SHP77 treated with DMSO at 0.1 percent for 48 hours (cell line): ENCODE measurements at regions not wholly inside any gene's neighbourhood (a gene's known extent, or its start where the extent isn't known, plus 50 kb on each side); places are given as distances from the start of the nearest gene placed in this dataset.
A peak's percentile ranks its signal among the peaks of the same experiment; 100 is the strongest.
"Not testable (repeated sequence)": the region's sequence is repeated elsewhere in the genome, so short reads cannot be mapped to it uniquely, and the experiment has no call there.

Source experiments
- DNase-seq: peaks from one replicate; lab custom pipeline; 2025; lab: John Stamatoyannopoulos, UW

DNA sequence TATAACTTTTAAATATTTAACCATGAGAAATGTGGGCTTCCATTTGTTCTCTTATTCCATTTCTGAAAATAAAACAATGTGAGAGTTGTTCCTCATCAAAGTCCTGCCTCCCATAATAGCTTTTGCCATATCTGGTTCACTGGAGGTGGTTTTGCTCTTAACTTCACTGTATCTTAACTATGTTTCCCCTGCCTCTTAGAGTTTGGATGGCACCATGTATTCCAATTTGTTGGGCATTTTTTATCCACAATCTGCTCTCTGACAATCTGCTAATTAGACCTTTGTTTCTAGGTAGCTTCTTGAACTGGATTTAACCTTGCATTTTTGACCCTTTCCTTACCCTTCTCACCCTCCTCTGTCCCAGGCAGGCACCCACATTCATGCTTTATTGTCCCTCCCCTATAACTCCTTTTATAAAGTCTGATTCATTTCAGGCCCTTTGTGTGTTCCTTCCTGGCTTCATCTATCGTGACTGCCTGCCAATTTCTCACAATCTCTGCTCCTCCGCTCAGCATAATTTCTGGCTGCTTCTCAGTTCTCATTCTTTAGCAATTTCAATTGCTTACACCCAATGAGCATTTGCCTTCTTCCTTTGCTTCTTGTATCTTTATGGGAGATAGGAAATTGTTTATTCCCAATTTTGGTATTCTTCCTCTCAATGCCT lies 144.2 kb upstream of the ARHGEF26 start:
- no peak for DNase-seq

DNA sequence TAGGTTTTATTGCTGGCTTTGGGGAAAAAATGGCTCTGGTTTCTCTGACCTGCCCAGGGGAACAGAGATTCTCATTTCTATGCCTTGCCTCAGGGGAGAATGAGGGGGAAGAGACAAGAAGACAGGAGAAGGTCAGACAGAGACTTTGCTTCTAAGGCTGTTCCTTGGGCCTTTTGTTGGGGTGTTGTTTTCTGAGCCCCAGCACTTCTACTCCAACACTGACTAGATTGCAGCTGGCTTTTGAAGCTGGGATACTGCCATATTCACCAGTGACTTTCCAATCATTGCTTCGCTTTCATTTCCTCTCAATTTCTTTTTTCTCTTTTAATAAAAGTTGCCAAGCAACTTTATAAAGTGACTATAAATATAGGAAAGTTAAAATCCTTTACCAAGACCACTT lies 143.2 kb upstream of the ARHGEF26 start:
- DNase-seq: no peak

DNA sequence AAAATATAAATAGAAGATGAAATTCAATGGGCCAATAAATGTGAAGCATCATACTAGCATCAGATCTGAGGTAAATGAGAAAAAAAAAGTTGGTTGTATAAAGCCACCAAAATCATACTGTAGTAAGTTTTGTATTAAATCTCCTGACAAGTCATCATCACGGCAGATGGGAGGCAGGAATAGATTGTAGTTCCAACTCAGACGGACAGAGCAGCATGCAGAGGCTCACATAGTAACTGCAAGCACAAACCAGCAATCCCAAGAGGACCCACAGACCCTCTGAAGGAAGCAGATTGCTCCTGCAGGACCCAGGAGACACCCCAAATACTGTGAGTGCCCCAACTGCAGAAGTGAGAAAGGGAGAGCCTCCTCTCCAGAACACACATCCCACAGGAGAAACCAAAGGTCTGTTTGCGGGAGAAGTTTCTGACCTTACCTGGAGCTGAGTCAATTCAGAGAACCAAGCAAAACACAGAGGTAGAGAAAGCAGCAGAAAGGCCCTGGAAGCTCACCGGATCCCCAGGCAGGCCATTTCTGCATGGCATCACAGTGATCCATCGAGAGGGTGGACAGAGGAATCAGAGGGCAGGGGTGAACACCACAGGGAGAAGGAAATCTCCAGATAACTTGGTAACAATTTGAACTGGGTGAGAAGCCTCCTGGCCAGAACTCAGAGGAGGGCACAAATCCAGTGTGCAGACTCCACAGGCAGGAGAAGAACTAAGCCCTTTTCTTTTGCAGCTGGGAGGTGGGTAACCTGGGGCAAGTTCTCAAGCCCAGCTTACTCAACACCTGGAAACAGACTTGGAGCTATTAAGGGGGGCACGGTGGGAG lies 141.6 kb upstream of the ARHGEF26 start:
- no peak for DNase-seq

DNA sequence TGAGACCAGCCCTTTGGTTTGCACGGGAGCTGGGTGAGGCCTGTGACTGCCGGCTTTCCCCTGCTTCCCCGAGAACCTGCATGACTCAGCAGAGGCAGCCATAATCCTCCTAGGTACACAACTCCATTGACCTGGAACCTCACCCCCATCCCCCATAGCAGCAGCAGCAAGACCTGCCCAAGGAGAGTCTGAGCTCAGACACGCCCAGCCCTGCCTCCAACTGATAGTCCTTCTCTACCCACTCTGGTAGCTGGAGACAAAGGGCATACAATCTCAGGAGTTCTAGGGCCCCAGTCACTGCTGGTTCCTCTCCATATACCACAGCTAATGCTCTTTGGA lies 141.0 kb upstream of the ARHGEF26 start:
- no peak for DNase-seq

DNA sequence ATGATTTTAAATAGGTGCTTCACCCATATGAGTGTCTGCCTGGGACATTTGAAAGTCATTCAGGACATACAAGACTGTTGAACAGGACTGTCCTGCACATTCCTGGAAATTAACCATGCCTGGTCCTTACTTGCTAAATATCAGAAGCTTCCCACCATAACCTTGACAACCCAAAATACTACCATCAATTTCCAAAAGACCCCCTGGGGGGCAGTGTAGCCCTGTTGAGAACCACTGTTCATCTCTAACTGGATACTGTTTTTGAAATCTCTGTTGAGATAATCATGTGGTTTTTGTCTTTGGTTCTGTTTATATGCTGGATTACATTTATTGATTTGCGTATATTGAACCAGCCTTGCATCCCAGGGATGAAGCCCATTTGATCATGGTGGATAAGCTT lies 123.8 kb upstream of the ARHGEF26 start:
- not testable (repeated sequence) for DNase-seq

DNA sequence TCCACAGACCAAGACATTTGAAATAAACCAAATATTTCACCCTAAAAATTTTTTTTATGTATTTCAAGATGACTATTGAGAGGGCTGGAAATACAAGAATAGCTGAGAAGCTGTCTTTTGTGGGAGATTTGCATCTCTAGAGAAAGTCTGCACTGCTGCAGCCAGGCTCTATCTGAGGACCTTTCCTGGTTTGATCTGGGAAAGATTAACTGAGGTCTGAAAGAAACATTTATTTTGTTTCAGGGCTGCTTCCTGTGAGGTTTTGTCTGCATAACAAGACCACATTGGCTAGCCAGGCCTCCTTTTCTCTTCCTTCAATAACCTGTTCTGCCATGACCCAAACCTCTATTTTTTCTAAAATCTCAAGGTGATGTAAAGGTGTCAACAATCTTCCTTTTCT lies 117.5 kb upstream of the ARHGEF26 start:
- no peak for DNase-seq

DNA sequence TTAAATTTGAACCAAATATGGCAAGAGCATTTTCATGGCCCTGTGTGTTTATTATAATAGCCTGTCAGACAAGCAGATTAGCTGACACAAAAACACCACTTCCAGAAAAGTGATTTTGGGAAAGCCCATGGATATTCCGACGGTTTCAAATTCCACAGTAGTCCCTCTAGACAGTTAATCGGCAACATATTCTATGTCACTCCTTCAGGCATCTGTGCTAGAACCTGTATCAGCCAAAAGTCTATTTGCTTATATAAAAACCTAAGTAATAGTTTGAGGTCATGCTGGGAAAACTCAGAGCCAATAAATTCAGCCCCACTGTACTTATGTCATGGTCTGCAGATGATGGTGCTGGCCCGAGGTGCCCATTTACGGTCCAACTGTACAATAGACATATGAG lies 110.2 kb upstream of the ARHGEF26 start:
- DNase-seq: no peak

DNA sequence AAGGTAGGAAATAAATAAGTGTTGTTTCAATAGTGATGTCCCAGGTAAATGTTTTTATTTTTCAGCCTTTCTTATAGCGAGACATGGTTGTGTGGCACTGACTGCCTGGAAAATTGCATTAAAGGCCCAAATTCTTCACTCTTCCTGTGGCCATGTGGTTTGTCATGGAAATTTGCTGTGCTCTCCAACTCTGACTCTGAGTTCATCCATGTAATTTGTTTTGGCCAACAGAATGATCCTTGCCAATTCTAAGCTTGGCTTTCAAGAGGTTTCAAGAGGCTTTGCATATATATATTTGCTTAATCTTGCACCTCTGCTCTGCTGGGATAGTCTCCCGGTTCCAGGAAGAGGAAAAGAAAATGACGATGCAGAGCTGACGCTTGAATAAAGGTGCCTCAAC lies 107.5 kb upstream of the ARHGEF26 start:
- DNase-seq: no peak

DNA sequence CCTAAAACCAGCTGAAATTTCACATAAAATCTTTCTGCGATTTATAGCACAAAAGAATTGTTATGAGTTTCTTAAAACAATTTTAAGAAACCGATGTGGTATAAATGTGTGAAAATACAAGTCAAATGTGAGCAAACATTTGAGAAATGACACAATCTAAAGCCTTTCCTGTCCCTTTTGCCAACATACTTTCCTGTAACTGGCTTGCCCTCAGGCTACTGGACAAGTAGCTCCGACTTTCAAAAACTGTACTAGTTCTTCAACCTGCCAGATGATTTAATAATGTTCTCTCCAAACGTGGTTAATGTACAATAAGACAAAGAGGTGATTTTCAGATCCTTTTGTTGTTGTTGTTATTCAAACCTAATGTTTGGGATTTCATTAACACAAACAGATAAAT lies 105.9 kb upstream of the ARHGEF26 start:
- no peak for DNase-seq

DNA sequence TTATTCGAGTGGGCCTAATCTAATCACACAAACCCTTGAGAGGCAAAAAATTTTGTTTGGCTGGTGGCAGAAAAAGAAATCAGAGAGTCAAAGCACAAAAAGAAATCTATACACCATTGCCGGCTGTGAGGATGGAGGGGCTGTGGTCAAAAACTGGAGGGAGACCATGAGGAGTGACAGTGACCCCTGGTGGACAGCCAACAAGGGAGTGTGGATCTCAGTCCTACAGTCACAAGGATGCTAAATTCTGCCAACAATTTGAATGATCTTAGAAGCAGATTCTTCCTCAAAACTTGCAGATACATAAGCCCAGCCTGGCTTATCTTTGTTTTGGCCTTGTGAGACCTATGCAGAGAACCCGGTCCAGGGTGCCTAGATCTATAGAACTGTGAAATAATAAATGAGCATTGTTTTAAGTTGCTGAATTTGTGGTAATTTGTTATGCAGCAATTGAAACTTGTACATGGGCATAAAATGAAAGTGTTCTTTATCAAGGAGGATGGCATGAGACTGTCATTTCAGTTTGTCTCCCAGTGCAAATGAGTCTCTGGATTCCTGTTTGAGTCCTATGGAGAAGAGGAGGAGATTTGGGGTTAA lies 103.0 kb upstream of the ARHGEF26 start:
- peak; percentile 47 for DNase-seq

DNA sequence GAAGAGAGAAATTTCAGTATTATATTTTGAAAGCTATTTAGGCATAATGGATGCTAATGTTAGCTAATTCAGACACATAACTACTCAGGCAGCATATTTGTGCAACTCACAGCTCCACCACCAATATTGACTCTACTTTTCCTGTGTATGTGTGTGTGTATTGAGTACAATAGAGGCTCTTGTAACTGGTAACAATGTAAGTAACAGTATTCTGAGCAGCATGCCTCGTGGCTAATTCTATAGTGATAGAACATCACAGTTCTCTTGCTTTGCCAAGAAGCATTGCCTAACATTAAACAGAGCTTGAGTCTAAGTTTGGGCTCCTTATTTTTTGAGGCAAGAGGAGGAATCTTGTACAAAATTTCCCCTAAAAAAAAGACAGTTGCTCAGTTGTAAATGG lies 98.6 kb upstream of the ARHGEF26 start:
- no peak for DNase-seq

DNA sequence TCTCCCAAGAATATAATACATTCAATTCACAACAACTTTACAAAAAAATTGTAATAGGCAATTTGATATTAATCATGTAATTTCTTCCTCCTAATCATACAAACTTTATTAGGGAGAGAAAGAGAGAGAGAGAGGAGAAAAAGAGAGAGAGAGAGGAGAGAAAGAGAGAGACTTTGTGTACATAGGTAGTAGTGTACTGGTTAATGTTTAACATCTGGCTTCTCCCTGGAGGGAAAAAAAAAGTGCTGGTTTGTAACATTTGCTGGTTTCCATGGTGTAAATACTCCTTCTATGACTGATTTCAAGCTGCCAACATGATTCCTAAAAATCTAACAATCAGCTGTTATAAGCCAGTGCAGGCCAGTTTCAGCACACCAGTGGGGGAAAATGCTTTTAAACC lies 98.0 kb upstream of the ARHGEF26 start:
- DNase-seq: no peak

DNA sequence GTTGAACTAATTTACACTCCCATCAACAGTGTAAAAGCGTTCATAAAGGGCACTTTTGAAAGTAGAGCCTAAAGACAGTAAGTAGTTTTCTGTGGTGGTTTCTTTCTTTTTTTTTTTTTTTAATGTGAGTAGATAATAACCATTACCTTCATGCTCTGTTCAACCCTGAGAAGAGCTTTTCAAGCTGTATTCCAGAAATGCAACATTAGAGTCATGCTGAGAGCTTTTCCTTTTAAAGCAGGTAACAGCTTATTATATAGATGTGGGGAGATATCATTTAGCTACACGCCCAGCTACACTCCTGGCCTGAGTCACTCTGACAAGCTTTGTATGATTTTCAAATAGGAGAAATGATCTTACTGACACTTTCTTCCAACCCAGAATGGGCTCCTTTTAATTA lies 96.2 kb upstream of the ARHGEF26 start:
- no peak for DNase-seq

DNA sequence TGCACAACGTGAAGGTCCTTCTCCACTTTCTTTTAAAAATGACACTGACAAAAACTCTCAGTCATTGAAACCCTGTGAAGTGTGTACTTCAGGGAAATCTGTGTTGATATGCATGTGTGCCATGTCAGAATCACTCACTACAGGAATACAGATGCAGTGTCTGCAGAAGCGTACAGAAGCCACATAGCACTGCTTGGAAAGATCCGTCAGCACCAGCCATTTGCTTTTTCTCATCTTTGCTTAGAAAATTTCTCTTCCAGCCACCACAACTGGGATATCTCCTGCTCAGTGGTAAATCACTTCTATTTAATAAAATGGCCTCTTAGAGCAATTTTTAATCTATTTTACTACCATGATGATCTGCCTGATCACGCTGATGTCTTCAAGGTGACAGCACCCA lies 91.3 kb upstream of the ARHGEF26 start:
- DNase-seq: no peak

DNA sequence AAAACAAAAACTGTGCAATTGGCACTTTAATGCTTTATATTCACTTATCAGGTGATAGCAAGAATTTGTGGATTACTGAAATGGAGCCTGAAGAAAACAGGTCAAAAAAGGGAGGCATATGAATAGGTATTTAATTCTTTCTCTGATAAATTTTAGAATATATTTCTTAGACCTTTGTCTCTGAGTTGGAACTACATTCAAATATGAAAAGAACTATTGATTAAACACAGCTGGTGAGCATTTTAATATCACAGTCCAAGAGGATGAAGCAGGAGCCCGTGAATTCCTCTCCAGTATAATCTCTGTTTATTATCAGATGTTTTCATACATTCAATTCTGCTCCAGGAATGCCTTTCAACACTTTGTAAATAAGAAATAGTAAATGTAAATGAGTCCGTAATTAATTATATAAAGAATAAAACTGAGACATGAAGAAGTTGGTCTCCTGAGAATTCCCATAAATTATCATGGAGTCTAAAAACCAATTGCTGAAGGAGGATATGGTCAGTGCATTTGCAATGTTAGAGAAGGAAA lies 86.3 kb upstream of the ARHGEF26 start:
- DNase-seq: no peak

DNA sequence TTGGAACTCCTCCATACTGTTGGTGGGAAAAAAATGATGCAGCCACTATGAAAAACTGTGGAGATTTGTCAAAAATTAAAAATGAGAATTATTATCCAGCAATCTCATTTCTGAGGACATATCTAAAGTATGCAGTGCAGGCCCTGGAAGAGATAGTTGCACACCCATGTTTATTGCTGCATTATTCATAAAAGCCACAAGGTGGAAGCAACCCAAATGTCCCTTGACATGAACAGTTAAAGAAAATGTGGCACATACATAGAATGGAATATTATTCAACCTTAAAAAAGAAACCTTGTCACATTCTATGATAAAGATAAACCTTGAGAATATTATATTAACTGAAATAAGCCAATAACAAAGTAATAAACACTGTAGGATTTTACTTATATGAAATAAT lies 80.9 kb upstream of the ARHGEF26 start:
- no peak for DNase-seq

DNA sequence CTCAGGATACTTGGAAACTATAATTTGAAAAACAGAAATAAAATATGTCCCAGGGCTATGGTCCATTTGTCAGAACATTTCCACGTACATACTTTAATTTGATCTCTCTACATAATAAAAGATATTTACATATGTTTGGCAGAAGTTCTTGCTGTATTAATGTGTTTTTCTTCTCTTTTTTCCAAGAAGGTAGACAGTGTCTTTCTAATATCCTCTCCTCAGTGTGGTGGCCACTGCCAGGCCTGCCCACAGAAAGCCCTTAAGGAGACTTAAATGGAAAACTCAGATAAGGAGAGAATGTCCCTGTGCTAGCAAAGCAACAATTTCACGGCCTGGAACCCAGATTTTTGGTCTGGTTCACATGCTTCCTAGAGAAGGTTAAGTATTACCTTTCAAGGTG lies 76.5 kb upstream of the ARHGEF26 start:
- no peak for DNase-seq

DNA sequence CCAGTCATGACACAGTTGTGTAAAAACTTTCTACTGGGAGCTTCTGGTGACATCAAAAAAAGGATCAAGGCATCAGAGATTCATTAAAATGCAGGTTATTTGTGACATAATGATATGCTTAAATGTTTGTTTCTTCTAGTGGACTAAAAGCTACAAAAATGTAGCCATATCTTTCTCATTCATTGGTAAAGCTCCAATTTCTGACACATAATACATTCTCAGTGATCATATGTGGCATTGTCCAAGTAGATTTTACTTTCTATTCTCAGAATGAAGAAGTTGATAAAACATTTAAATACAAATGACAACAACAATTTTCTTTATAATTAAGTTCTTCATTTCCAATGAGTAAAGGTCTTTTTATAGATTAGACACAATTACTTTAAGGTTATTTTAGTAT lies 71.0 kb upstream of the ARHGEF26 start:
- DNase-seq: no peak

DNA sequence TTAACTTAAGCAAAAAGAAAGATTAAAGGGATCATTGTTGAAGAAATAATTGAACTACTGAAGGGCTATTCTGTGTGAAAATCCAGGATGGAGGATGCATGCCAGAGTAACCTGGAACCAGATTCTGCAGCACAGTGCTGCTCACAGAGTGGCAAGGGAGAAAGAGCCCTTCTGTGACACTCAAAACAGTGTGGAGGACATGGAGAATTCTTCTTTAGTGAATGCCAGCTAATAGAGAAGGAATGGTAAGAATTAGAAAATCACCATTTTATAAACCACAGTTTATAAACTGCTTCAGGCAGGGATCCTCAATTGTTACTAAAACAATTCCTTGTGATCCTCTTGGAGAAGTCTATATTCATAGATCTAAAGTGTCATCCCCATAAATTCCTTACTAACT lies 70.4 kb upstream of the ARHGEF26 start:
- DNase-seq: no peak

DNA sequence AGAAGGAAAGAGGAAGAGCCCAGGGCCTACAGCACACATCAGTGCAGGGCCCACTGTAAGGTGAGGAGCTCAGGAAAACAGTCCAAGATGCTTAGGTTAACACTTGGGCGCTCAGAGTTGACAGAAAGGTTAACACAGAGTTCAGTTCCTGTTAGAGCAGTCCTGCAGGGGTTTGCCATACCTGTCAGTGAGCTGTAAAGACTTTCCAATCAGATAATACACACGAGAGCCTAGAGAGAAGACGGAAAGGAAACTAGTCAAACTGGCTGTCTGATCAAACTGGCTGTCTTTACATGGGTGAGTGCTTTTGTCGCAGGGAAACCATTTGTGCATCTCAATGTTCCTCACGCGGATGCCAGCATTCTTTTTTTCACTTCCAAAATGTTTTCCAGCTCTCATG lies 61.4 kb upstream of the ARHGEF26 start:
- DNase-seq: no peak

DNA sequence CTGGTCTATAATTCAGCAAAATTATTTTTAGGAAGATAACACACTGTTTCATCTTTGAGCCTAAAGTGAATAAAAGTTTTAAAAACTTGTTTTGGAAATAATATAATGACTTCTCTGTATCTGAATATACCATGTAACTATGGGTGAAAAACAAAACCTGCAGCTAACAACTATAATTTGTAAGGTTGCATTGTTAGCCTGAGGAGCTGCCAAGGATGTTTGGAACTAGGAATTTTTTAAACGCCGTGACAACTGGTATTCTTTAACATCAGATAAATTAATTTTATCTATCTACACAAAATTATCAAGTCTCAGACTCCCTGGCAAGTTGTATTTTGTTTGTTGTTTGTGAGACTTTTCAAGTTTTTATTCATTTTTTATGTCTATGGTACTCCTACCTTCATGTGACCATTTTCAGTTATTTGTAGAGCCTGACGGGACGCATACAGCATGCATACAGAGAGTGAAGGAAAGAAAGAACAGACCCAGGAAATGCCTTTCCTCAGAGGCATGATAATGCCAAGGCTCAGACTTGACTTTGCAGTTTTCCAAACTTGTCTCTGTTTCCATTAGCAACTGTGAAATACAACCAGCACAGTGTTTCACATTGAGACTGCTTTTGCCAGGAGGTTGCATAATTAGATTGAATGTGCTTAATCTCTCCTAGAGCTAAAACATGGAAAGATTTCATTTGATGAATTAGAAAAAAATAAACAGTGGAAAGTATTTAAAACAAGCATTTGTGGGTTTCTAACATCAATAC lies 60.8 kb upstream of the ARHGEF26 start:
- no peak for DNase-seq

DNA sequence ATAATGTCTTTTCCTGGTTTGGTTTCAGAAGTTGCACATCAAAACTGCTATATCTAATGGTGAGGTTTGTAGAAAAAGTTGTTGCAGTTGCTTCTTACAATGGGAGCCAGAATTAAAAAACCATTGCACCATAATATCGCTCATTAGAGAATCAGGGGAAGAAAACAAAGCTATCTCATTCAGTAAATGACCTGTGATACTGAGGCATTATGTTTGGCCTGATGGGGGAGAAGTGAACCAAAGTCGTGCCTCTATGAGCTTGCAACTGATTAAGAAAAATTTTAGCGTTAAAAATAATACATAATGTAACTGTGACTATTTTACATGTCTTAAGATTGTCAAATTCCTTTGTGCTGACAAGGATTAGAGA lies 60.2 kb upstream of the ARHGEF26 start:
- no peak for DNase-seq

DNA sequence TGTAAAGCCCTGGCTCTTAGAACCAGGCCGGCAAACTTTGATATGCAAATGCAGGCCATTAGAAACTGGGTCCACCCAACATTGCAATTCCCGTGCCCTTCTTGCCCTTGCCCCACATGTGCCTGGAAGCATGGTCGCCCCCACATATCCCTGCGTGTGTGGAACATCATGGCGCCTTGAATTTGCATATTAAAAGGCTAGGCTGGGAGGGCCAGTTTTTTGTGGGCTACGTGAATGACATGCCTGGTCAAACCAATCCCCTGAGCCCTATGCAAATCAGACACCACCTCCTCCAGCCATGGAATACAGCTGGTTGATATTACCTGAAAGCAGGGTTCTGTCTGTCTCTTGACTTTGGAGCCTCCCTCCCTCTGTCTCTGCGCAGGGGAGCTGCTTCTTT lies 58.7 kb upstream of the ARHGEF26 start:
- no peak for DNase-seq
